ENCODE measurements at regions not wholly inside any gene's neighbourhood (a gene's known extent, or its start where the extent isn't known, plus 50 kb on each side); places are given as distances from the start of the nearest gene placed in this dataset.

GRCh38 chr9:129330711-129331492, 152.8 kb upstream of the IER5L start:
- no peak for DNase-seq (ENCODE audit: low read depth)

- DNase-seq (ENCODE audit: low read depth): no peak
These were observed 150.4 kb upstream of the IER5L start for GRCh38 chr9:129328355-129329042.

- DNase-seq (ENCODE audit: low read depth): no peak
These were observed 149.7 kb upstream of the IER5L start for GRCh38 chr9:129327552-129328328.

DNA sequence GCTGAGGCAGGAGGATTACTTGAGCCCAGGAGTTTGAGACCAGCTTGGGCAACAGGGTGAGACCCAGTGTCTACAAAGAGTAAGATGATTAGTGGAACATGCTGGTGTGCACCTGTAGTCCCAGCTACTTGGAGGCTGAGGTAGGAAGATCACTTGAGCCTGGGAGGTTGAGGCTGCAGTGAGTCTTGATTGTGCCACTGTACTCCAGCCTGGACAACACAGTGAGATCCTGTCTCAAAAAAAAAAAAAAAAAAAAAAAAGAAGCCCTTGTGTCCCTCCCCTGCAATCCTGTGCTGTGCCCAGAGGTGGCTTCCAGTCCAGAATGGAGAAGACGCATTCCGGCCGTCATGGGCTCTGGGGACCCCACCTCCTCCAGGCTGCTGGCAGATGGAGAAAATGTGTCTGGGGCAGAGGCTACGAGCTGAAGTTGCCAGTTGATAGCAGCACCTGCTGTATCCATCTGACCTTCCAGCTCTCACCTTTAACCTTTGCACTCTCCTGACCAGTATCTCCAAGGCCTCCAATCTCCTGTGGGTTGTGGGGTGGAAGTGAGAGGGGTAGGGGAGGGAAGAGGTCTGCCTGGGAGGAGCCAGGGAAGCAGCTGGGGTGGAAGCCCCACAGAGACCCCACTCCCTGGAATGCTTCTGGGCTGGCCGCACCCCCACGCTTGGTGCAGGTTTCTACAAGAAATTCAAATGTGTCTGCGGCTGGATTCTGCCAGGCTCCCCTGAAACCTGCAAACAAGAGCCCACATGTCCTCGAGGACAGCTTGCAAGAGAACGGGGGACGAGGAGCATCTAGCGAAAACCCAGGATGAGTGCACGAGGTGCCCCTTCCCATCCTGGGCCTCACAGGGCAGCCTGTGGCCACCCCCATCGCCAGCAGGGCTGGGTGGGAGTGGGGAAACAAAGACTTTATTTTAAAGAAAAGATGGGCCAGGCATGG, 148.3 kb upstream of the IER5L start:
- DNase-seq (ENCODE audit: low read depth): no peak

GRCh38 chr9:129324808-129325502, 146.9 kb upstream of the IER5L start:
- no peak for DNase-seq (ENCODE audit: low read depth)

GRCh38 chr9:129323999-129324553, 146.0 kb upstream of the IER5L start:
- DNase-seq (ENCODE audit: low read depth): no peak

DNA sequence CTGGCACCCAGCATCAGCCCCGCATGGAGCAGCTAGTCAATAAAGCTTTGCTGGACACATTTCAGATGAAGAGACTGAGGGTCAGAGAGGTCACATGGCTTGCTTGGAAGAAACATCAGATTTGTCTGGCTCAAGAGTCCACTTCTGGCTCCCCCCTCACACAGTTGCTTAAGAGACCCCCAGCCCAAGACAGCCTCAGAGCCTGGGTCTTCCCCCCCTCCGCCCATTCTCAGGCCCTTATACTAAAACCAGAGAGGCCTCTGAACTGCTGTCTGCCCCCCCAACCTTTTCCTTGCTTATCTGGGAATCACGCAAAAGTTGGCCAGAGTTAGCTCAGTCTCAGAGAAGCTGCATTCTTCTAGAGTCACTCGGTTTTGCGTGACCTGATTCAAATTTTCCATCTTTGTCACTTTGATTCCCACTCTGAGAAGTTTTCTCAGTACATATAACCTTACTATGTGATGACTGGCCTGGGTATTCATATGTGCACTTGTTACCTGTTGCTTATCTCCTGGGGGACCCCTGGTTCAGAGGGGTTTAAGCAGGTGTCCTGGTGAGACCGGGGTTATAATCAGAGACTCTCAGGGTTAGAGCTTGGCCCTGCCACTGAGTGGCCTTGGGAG, 145.4 kb upstream of the IER5L start:
- no peak for DNase-seq (ENCODE audit: low read depth)

- no peak for DNase-seq (ENCODE audit: low read depth)
These were observed 144.7 kb upstream of the IER5L start for GRCh38 chr9:129322641-129323375.

DNA sequence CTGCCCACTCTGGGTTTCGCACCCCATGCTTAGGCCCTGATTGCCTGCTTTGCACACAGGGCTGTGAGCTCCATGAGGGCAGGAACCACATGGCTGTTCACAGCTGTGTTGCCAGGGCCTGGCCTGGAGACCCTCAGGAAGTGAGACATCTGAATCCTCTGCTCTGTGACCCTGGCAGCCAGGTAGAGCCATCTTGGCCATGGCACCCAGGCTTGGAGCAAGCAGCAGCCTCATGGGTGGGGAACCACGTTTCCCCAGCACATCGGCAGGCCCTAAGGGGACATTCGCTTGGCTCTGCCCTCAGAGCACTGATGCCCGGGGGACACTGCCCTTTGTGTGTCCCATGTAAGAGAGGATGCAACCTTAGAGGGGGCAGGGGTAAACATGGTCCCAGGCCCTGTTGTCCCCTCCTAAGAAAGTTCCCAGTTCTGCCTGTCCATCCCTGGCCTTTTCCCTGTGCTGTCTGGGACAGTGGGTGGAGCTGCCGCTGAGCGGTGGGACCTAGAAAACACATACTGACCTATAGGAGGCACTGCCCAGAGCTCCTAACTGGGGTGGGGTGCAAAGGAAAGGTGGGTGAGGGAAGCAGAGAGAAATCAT, 144.1 kb upstream of the IER5L start:
- no peak for DNase-seq (ENCODE audit: low read depth)

- DNase-seq (ENCODE audit: low read depth): no peak
These were observed 143.4 kb upstream of the IER5L start for GRCh38 chr9:129321286-129322021.

DNA sequence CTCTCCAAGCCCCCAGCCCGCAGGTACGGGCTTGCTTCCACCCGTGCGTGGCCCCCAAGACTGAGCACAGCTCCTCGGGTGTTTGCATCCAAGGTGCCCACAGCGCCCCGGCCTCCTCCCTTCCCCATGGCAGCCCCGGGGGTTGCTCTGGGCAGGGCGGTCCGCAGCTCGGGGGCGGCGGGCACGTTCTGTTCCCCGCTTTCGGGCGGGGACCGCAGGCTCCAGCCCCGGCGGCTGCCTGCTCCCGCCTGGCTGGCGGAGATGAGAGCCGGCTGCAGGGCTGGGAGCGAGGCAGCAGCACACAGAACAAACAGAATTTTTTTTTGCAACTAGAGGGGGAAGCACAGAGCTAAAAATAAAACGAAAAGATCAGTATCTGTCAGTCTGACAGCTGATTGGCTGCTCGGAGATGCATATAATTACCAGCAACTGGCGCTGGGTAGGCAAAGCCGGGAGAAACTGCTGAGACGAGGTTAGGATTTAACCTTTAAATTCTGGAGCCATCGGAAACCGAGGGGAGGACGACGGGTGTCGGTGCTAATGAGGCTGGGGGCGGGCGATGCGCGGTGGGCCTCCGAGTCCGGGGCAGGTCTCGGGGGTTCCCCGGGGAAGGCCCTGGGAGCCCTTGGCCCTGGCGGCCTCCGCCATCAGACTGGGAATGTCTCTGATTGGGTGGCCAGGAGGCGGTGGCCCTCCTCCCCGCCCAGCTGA, 142.7 kb upstream of the IER5L start:
- DNase-seq (ENCODE audit: low read depth): peak; percentile 77

DNA sequence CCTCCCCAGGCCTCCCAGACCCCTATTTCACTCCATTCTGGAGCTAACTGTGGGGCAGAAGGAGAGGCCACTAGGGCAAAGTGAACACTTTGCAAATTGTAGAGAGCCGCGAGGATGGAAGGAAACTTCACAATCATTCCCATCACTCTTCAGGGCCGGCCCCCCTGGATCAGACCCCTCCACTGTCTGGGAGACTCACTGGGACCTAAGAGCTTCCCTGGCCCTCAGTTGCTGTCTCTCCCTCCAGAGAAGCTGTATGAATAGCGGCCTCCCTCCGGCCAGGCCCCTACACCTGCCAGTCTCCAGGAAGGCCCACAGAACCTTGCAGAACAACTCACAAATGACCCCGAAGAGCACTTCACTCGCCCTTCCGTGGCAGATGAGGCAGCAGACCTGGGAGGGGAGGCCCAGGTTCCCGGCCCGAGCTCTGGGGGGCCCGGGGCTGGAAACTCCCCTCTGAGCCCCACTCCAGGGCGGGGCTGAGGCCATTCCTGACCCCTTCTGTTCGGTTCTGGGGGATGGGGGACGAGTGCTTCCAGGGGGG, 141.9 kb upstream of the IER5L start:
- DNase-seq (ENCODE audit: low read depth): no peak

DNA sequence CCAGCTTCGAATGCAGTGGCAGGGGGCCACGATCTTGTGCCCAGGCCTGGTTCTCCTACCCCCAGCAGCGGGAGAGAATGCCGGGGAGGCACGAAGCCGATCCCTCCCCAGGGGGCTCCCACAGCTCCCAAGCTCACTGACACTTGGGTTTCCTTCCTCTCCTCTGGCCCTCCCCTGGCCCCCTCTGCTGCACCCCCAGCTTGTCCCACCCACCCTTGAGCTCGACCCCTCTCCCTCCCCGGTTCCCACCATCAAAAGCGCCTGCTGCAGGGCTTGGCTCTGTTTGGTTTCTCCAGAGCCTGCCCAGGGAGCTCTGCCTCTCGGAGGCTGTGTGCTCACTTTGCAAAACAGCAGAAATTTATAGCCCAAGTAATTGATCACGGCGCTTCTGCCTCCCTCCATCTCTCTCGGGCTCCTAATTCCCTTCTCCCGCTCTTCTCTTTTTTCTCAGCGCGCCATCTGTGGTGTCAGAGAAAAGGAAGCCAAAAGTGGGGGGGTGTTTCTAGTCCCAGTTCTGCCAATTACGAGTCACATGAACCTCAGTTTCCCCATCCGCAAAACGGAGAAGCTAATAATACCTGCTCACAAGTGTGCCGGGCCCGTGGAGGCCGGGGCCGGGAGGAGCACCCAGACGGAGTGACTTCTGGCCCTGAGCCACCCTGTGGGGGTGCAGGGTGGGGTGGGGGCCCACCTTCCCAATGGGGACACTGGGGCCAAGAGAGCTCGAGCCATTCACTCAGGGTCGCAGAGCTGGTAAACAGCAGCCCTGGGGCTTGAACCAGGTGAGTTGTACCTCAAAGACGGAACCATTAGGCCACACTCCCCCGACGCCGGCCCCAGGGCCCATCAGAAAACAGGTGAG, 141.2 kb upstream of the IER5L start:
- DNase-seq (ENCODE audit: low read depth): no peak

DNA sequence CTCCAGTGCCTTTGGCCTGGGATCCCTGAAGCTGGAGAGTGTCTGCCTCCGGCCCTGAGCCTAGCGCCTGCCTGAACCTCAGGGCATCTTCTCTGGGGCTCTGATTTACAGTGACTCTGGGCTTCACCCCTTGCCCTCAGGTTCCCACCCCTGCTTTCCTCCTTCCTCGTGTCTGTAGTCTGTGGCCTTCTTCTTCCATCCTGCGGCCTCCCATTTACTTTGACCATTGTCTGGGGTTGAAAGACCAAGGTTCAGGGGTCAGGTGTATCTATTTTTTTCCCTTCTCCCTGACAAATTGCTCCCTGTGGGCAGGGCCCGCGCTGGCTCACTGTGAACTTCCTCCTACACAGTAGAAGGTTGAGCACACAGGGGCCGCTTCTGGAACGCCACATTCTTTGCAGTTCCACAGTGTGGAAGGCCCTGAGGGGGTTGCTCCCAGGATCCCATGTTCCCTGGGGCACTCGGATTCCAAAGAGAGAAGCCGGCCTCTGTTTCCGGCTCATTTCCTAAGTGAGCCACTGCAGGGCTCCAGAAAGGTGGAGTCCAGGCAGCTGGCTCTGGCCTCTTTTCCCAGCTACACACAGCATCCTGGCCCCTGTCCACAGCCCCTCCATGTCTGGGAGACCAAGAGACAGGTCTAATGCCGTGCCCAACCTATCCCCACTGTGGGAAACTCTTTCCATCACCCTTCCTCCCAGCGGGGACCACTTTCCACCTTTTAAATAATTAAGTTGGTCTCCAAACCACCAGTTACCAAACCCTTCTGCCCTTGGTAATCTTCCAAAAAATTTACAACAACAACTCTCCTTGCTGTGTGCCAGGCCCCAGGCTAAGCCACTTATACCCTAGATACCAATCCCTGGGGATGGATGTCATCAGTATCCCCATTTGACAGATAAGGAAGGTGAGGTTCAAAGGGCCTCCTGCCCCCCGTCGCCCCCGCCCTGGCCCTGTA, 140.3 kb upstream of the IER5L start:
- DNase-seq (ENCODE audit: low read depth): no peak
